Thyroid gland (tissue), 4 donors: ENCODE measurements at regions not wholly inside any gene's neighbourhood (a gene's known extent, or its start where the extent isn't known, plus 50 kb on each side); places are given as distances from the start of the nearest gene placed in this dataset.

Experiments
- POLR2A ChIP-seq, 2 donors: fragments of 450-650 bp; IDR thresholded peaks; one replicate each; pipeline ENCODE4 v1.6.1; 2017; ENCODE audit warnings: antibody characterized with exemption in 2 of 2, mild to moderate bottlenecking in 2 of 2, moderate library complexity in 1 of 2
- TF ChIP-seq, protein P1 (sequence below), 6 experiments: fragments of 200-600 bp in 3 of 6; fragments of 450-650 bp in 3 of 6; sonication (generic) in 3 of 6; IDR thresholded peaks; one replicate each; pipeline ENCODE4 v1.5.1; 2016 to 2019; ENCODE audit warnings: antibody characterized with exemption in 6 of 6, mild to moderate bottlenecking in 2 of 6, inconsistent platforms in 1 of 6, moderate library complexity in 1 of 6

DNA sequence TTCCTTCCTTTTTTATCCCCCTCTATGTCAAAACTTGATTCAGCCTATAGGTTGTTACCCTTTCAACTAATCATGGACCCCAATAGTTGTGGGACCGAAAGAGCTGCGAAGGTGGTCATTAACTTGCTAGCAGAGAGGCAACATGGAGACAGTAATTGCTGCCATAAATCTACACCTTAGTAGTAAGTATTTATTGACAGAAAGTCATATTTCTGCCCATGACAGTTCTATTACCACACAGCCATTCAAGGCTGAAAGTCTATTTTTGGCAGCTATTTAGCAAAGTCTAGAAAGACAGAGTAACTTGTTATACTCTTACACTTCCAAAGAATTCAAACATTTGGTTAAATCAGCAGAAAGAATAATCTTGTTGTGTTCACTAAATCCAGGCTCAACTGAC lies 236.2 kb downstream of the PRELID2 start:
- TF ChIP-seq POLR2A (IDR thresholded peaks at IDR 0.05), result no peak
- TF ChIP-seq, protein P1, sequence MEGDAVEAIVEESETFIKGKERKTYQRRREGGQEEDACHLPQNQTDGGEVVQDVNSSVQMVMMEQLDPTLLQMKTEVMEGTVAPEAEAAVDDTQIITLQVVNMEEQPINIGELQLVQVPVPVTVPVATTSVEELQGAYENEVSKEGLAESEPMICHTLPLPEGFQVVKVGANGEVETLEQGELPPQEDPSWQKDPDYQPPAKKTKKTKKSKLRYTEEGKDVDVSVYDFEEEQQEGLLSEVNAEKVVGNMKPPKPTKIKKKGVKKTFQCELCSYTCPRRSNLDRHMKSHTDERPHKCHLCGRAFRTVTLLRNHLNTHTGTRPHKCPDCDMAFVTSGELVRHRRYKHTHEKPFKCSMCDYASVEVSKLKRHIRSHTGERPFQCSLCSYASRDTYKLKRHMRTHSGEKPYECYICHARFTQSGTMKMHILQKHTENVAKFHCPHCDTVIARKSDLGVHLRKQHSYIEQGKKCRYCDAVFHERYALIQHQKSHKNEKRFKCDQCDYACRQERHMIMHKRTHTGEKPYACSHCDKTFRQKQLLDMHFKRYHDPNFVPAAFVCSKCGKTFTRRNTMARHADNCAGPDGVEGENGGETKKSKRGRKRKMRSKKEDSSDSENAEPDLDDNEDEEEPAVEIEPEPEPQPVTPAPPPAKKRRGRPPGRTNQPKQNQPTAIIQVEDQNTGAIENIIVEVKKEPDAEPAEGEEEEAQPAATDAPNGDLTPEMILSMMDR (IDR thresholded peaks at IDR 0.05), result no peak
